ENCODE measurements at regions not wholly inside any gene's neighbourhood (a gene's known extent, or its start where the extent isn't known, plus 50 kb on each side); places are given as distances from the start of the nearest gene placed in this dataset.
"Not testable (repeated sequence)": the region's sequence is repeated elsewhere in the genome, so short reads cannot be mapped to it uniquely, and the experiment has no call there.

- DNase-seq = no peak
Observed at GRCh38 chr7:41421056-41421455, 281.8 kb downstream of the INHBA start.

- DNase-seq = no peak
Observed at GRCh38 chr7:41420421-41420820, 282.5 kb downstream of the INHBA start.

GRCh38 chr7:41418337-41418736 is 284.6 kb downstream of the INHBA start:
- no peak for DNase-seq

GRCh38 chr7:41416208-41416595 is 286.7 kb downstream of the INHBA start:
- no peak for DNase-seq

- no peak for DNase-seq
Observed at GRCh38 chr7:41415471-41416207, 287.3 kb downstream of the INHBA start.

- no peak for DNase-seq
Observed at GRCh38 chr7:41415051-41415450, 287.8 kb downstream of the INHBA start.

GRCh38 chr7:41404375-41405074 is 298.4 kb downstream of the INHBA start:
- DNase-seq = no peak

- DNase-seq = no peak
Observed at GRCh38 chr7:41403291-41403690, 299.6 kb downstream of the INHBA start.

- DNase-seq = no peak
Observed at GRCh38 chr7:41401833-41402232, 301.1 kb downstream of the INHBA start.

GRCh38 chr7:41399171-41399570 is 303.7 kb downstream of the INHBA start:
- no peak for DNase-seq

GRCh38 chr7:41391818-41392217 is 311.1 kb downstream of the INHBA start:
- DNase-seq = no peak

- DNase-seq = not testable (repeated sequence)
Observed at GRCh38 chr7:41388933-41389332, 314.0 kb downstream of the INHBA start.

GRCh38 chr7:41385996-41386395 is 316.9 kb downstream of the INHBA start:
- DNase-seq = no peak

GRCh38 chr7:41384418-41384817 is 318.5 kb downstream of the INHBA start:
- DNase-seq = no peak

GRCh38 chr7:41383596-41383995 is 319.3 kb downstream of the INHBA start:
- no peak for DNase-seq

- DNase-seq = no peak
Observed at GRCh38 chr7:41378156-41378555, 324.7 kb downstream of the INHBA start.

GRCh38 chr7:41375582-41375981 is 327.3 kb downstream of the INHBA start:
- DNase-seq = no peak

- no peak for DNase-seq
Observed at GRCh38 chr7:41374150-41374848, 328.6 kb downstream of the INHBA start.

GRCh38 chr7:41367967-41368882 is 334.7 kb downstream of the INHBA start:
- DNase-seq = no peak

GRCh38 chr7:41351091-41351490 is 351.8 kb downstream of the INHBA start:
- DNase-seq = no peak

GRCh38 chr7:41346878-41347277 is 356.0 kb downstream of the INHBA start:
- no peak for DNase-seq
